GM21367 (cell line): ENCODE measurements at regions not wholly inside any gene's neighbourhood (a gene's known extent, or its start where the extent isn't known, plus 50 kb on each side); places are given as distances from the start of the nearest gene placed in this dataset.

Experiments used
- ATAC-seq: cut with Tn5 transposase; IDR thresholded peaks from one replicate; pipeline ENCODE4 v1.9.1; 2021; ENCODE audit not compliant: unreplicated experiment

- no peak for ATAC-seq
Observed at GRCh38 chr12:103178366-103179080, 221.0 kb downstream of the ASCL1 start.

- ATAC-seq, result peak; percentile 78
Observed at GRCh38 chr12:103181366-103182152, 224.1 kb downstream of the ASCL1 start.

GRCh38 chr12:103182299-103182698 is 224.8 kb downstream of the ASCL1 start:
- no peak for ATAC-seq

- ATAC-seq, result no peak
Observed at GRCh38 chr12:103196467-103196866, 239.0 kb downstream of the ASCL1 start.

- ATAC-seq, result no peak
Observed at GRCh38 chr12:103197725-103198388, 240.4 kb downstream of the ASCL1 start.

GRCh38 chr12:103198499-103198898 is 241.0 kb downstream of the ASCL1 start:
- ATAC-seq, result no peak

- no peak for ATAC-seq
Observed at GRCh38 chr12:103205906-103206305, 248.4 kb downstream of the ASCL1 start.

- no peak for ATAC-seq
Observed at GRCh38 chr12:103207936-103208335, 250.5 kb downstream of the ASCL1 start.

- no peak for ATAC-seq
Observed at GRCh38 chr12:103241184-103241583, 254.6 kb downstream of the C12orf42 start.

- ATAC-seq, result no peak
Observed at GRCh38 chr12:103244596-103244995, 251.2 kb downstream of the C12orf42 start.

- ATAC-seq, result no peak
Observed at GRCh38 chr12:103247531-103247930, 248.2 kb downstream of the C12orf42 start.

- ATAC-seq, result no peak
Observed at GRCh38 chr12:103249607-103250006, 246.2 kb downstream of the C12orf42 start.

GRCh38 chr12:103250487-103250886 is 245.3 kb downstream of the C12orf42 start:
- ATAC-seq, result no peak
